Superior temporal gyrus (tissue), 1 donor: ENCODE measurements at regions not wholly inside any gene's neighbourhood (a gene's known extent, or its start where the extent isn't known, plus 50 kb on each side); places are given as distances from the start of the nearest gene placed in this dataset.

Source experiments
- DNase-seq: peaks from one replicate; pipeline ENCODE4 v3.0.0-alpha.2; 2016; ENCODE audit errors: extremely low spot score

GRCh38 chr6:165721356-165721755 lies 58.3 kb upstream of the PDE10A start:
- DNase-seq: no peak

GRCh38 chr6:165718491-165718891 lies 55.5 kb upstream of the PDE10A start:
- DNase-seq: no peak

- no peak for DNase-seq
Measured at GRCh38 chr6:165717732-165718465, 54.9 kb upstream of the PDE10A start.

GRCh38 chr6:165716886-165717285 lies 53.8 kb upstream of the PDE10A start:
- DNase-seq: no peak

- no peak for DNase-seq
Measured at GRCh38 chr6:165715428-165715827, 52.4 kb upstream of the PDE10A start.

- DNase-seq: no peak
Measured at GRCh38 chr6:165714907-165715306, 51.9 kb upstream of the PDE10A start.

- DNase-seq: no peak
Measured at GRCh38 chr6:165713845-165714466, 50.9 kb upstream of the PDE10A start.
